ENCODE measurements at regions not wholly inside any gene's neighbourhood (a gene's known extent, or its start where the extent isn't known, plus 50 kb on each side); places are given as distances from the start of the nearest gene placed in this dataset.
"Not testable (repeated sequence)": the region's sequence is repeated elsewhere in the genome, so short reads cannot be mapped to it uniquely, and the experiment has no call there.

- DNase-seq (ENCODE audit: low spot score) = no peak
Measured at GRCh38 chr2:167843657-167844056, 403.7 kb downstream of the STK39 start.

- no peak for DNase-seq (ENCODE audit: low spot score)
Measured at GRCh38 chr2:167843217-167843616, 404.2 kb downstream of the STK39 start.

- no peak for DNase-seq (ENCODE audit: low spot score)
Measured at GRCh38 chr2:167842047-167842446, 405.3 kb downstream of the STK39 start.

- not testable (repeated sequence) for DNase-seq (ENCODE audit: low spot score)
Measured at GRCh38 chr2:167835290-167835689, 412.1 kb downstream of the STK39 start.

- no peak for DNase-seq (ENCODE audit: low spot score)
Measured at GRCh38 chr2:167834707-167835106, 412.7 kb downstream of the STK39 start.

GRCh38 chr2:167833294-167833693 lies 414.1 kb downstream of the STK39 start:
- no peak for DNase-seq (ENCODE audit: low spot score)

GRCh38 chr2:167832868-167833287 lies 414.5 kb downstream of the STK39 start:
- DNase-seq (ENCODE audit: low spot score) = no peak

- DNase-seq (ENCODE audit: low spot score) = no peak
Measured at GRCh38 chr2:167827352-167828097, 419.9 kb downstream of the STK39 start.

- DNase-seq (ENCODE audit: low spot score) = no peak
Measured at GRCh38 chr2:167826906-167827305, 420.5 kb downstream of the STK39 start.

- DNase-seq (ENCODE audit: low spot score) = no peak
Measured at GRCh38 chr2:167825664-167826063, 421.7 kb downstream of the STK39 start.

GRCh38 chr2:167822690-167823465 lies 424.5 kb downstream of the STK39 start:
- DNase-seq (ENCODE audit: low spot score) = no peak

GRCh38 chr2:167820488-167820887 lies 426.9 kb downstream of the STK39 start:
- no peak for DNase-seq (ENCODE audit: low spot score)

GRCh38 chr2:167818521-167818920 lies 428.9 kb downstream of the STK39 start:
- DNase-seq (ENCODE audit: low spot score) = no peak

GRCh38 chr2:167817908-167818307 lies 429.5 kb downstream of the STK39 start:
- DNase-seq (ENCODE audit: low spot score) = no peak

- DNase-seq (ENCODE audit: low spot score) = no peak
Measured at GRCh38 chr2:167817422-167817821, 430.0 kb downstream of the STK39 start.

- no peak for DNase-seq (ENCODE audit: low spot score)
Measured at GRCh38 chr2:167816874-167817290, 430.5 kb downstream of the STK39 start.

GRCh38 chr2:167814881-167815718 lies 432.3 kb downstream of the STK39 start:
- no peak for DNase-seq (ENCODE audit: low spot score)

GRCh38 chr2:167814482-167814880 lies 432.9 kb downstream of the STK39 start:
- DNase-seq (ENCODE audit: low spot score) = not testable (repeated sequence)

- DNase-seq (ENCODE audit: low spot score) = not testable (repeated sequence)
Measured at GRCh38 chr2:167809799-167810198, 437.6 kb downstream of the STK39 start.

GRCh38 chr2:167803449-167803988 lies 443.9 kb downstream of the STK39 start:
- no peak for DNase-seq (ENCODE audit: low spot score)

- no peak for DNase-seq (ENCODE audit: low spot score)
Measured at GRCh38 chr2:167794554-167795255, 452.7 kb downstream of the STK39 start.

- no peak for DNase-seq (ENCODE audit: low spot score)
Measured at GRCh38 chr2:167793725-167794124, 453.7 kb downstream of the STK39 start.

Data from RKO (cell line).